HG03457 (cell line): ENCODE measurements at regions not wholly inside any gene's neighbourhood (a gene's known extent, or its start where the extent isn't known, plus 50 kb on each side); places are given as distances from the start of the nearest gene placed in this dataset.

Experiments used
- ATAC-seq: cut with Tn5 transposase; IDR thresholded peaks from one replicate; pipeline ENCODE4 v1.9.1; 2021; ENCODE audit warnings: moderate number of reproducible peaks; ENCODE audit not compliant: unreplicated experiment

GRCh38 chr10:28250782-28251181, 52.1 kb downstream of the MPP7 start:
- ATAC-seq, result no peak

GRCh38 chr10:28250358-28250757, 52.5 kb downstream of the MPP7 start:
- no peak for ATAC-seq

GRCh38 chr10:28249512-28249911, 53.4 kb downstream of the MPP7 start:
- no peak for ATAC-seq

DNA sequence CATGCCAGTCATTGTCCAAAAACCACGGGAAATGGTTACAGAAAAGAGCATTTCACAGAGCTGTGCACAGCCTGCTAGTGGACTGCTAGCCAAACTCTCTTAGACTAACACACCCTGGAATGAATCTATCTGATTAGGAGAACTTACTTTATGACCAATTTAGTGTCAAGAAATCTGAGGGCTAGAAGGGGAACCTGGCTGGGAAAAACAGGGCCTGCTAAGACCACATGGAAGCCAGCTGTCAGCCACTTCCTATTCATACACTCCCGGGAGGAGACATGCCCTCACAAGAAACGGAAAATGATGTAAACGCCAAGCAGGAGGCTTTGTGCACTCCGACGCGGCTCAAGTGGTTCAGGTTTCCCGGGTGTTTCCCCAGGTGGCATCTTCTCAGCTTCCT, 54.8 kb downstream of the MPP7 start:
- no peak for ATAC-seq

DNA sequence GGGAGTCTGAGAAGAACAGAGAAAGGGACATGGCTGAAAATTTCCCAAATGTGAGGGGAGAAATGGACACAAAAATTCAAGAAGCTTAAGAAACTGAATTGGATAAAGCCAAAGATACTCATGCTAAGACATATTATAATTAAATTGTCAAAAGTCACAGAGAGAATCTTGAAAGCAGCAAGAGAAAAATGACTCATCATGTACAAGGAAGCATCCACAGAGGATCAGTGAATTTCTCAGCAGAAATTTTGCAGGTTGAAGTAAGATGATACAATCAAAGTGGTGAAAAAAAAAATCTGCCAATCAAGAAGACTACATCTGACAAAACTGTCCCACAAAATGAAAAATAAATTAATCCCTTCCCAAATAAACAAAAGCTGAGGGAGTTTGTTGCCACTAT, 56.8 kb downstream of the MPP7 start:
- no peak for ATAC-seq

- ATAC-seq, result no peak
These were observed 58.9 kb downstream of the MPP7 start for GRCh38 chr10:28243923-28244322.

DNA sequence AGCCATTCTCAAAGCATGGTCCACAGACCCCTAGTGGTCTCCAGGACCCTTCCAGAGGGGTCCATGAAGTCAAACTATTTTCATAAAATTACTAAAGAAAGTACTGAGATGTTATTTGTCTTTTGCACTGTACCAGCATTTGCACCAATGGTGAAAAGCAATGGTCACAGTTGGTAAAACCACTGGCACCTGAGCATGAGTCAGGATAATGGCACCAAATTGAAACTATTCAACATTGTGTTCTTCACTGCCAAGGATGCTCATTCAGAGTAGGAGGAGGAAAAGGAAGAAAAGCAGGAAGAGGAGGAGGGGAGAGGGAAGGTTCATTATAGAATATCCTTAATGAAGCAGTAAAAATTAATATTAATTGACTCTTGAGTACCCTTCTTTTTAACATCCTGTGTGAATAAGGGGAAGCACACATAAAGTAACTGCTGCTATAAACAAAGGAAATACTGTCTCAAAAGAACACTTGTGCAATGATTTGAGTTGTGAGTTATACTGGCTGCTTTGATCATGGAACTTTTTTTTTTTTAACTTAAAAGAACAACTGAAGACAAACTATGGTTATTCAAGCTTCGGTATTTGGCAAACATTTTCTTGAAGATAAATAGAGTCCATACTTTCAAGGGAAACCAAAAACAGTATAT, 60.2 kb downstream of the MPP7 start:
- no peak for ATAC-seq

GRCh38 chr10:28241741-28242399, 61.0 kb downstream of the MPP7 start:
- ATAC-seq, result no peak

DNA sequence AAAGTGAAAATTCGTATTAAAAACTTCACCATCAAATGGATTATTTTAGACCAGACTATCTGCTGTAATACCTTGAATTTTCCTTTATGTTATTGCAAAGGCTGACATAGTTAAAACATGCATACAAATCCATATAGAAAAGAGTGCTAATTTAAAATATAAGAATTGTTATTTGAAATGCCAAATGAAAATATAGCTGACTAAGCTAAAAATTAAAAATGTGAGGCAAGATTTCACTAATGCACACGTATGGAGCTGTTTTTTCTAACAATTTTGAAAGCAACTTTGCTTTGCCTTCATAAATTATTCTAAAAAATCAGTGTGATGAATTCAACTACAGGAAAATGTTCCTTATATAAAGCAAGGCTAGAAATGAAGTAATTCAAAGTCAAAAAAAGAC, 62.5 kb downstream of the MPP7 start:
- ATAC-seq, result no peak

GRCh38 chr10:28236591-28236990, 66.3 kb downstream of the MPP7 start:
- ATAC-seq, result no peak

GRCh38 chr10:28220811-28221210, 82.1 kb downstream of the MPP7 start:
- ATAC-seq, result no peak

- ATAC-seq, result no peak
These were observed 83.6 kb downstream of the MPP7 start for GRCh38 chr10:28219251-28219650.

- ATAC-seq, result no peak
These were observed 85.0 kb downstream of the MPP7 start for GRCh38 chr10:28217848-28218247.

- ATAC-seq, result no peak
These were observed 86.9 kb downstream of the MPP7 start for GRCh38 chr10:28215930-28216329.

DNA sequence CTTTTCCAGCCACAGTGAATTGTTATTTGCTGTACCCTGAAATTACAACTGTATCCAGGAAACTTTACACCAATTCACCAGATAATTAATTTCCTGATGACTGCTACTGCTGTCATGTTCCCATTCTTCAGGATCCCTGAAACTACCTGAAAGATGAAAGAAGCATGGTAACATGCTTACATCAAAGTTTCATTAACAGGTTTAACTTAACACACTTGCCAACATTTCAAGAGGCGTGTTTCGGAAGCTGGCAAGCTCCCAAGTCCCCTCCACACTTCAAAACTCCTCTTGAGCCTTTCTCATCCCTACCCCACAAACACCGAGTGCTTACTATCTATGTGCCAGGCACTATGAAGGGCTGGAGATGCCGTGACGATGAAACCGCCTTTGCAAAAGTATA, 88.6 kb downstream of the MPP7 start:
- ATAC-seq, result no peak

DNA sequence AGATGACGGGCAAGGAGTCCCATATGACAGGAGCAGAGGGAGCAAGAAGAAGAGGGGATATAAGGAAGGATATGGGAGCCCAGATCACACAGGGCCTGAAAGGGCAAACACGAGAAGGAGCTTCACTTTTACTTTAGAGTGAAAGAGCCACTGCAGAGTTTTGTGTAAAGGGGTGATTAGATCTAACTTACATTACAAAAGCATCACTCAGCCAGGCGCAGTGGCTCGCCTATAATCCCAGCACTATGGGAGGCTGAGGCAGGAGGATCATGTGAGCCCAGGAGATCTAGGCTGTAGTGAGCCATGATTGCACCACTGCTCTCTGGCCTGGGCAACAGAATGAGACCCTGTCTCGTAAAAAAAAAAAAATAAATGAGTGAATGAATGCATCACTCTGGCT, 91.1 kb downstream of the MPP7 start:
- ATAC-seq, result no peak

- no peak for ATAC-seq
These were observed 95.1 kb downstream of the MPP7 start for GRCh38 chr10:28207799-28208198.

- ATAC-seq, result no peak
These were observed 99.9 kb downstream of the MPP7 start for GRCh38 chr10:28202941-28203352.

- ATAC-seq, result no peak
These were observed 101.2 kb downstream of the MPP7 start for GRCh38 chr10:28201410-28202400.

DNA sequence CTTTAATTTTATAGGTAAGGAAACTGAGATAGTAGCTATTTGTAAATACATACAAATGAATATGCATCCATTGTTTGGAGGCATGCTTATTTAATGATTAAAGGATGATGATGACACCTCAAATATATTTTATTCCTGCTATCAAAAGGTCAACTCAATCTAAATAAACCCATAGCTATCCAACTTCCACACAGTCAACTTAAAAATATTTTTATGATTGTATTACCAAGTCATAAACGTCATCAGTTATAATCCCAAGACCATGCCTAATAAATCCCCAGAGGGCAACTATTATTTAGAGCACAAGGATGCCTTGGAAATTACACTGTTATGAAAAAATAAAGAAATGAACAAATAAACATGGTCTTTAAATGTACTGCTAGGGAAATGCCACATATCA, 102.1 kb downstream of the MPP7 start:
- no peak for ATAC-seq

GRCh38 chr10:28199941-28200340, 102.9 kb downstream of the MPP7 start:
- no peak for ATAC-seq

DNA sequence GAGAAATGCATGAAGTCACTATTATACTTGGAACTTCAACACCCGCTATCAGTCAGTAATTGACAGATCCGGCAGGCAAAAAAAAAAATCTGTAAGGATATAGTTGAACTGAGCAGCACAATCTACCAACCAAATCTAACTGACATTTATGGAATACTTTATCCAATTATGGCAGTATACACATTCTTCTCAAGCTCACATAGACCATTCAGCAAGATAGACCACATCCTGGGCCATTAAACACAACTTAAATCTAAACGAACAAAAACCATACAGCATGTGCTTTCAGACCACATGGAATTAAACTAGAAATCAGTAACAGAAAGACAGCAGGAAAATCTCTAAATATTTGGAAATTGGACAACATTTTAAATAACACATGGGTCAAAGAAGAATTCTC, 112.7 kb downstream of the MPP7 start:
- ATAC-seq, result no peak
